GM18907 (cell line): ENCODE measurements at regions not wholly inside any gene's neighbourhood (a gene's known extent, or its start where the extent isn't known, plus 50 kb on each side); places are given as distances from the start of the nearest gene placed in this dataset.

Source experiments
- ATAC-seq: cut with Tn5 transposase; IDR thresholded peaks from one replicate; pipeline ENCODE4 v1.9.1; 2021; ENCODE audit warnings: mild to moderate bottlenecking, moderate library complexity; ENCODE audit not compliant: unreplicated experiment

- ATAC-seq, result no peak
Observed at GRCh38 chr6:146865756-146866379, 267.1 kb downstream of the ADGB start.

GRCh38 chr6:146866731-146867414 is 268.1 kb downstream of the ADGB start:
- ATAC-seq, result no peak

- no peak for ATAC-seq
Observed at GRCh38 chr6:146868671-146869209, 270.0 kb downstream of the ADGB start.

- peak; percentile 92 for ATAC-seq
Observed at GRCh38 chr6:146870760-146871159, 272.0 kb downstream of the ADGB start.

GRCh38 chr6:146871611-146872425 is 273.0 kb downstream of the ADGB start:
- ATAC-seq, result no peak

- no peak for ATAC-seq
Observed at GRCh38 chr6:146872426-146872785, 273.6 kb downstream of the ADGB start.

- ATAC-seq, result no peak
Observed at GRCh38 chr6:146874278-146875018, 275.7 kb downstream of the ADGB start.

GRCh38 chr6:146875927-146876270 is 277.1 kb downstream of the ADGB start:
- ATAC-seq, result no peak

GRCh38 chr6:146876271-146877151 is 277.7 kb downstream of the ADGB start:
- peak; percentile 76 for ATAC-seq

- ATAC-seq, result no peak
Observed at GRCh38 chr6:146878168-146878951, 279.6 kb downstream of the ADGB start.

- no peak for ATAC-seq
Observed at GRCh38 chr6:146878952-146879340, 280.2 kb downstream of the ADGB start.

- no peak for ATAC-seq
Observed at GRCh38 chr6:146879406-146880117, 280.8 kb downstream of the ADGB start.

- ATAC-seq, result no peak
Observed at GRCh38 chr6:146881228-146882181, 282.7 kb downstream of the ADGB start.

GRCh38 chr6:146883640-146884531 is 285.1 kb downstream of the ADGB start:
- no peak for ATAC-seq

GRCh38 chr6:146884728-146885127 is 286.0 kb downstream of the ADGB start:
- ATAC-seq, result peak; percentile 97

GRCh38 chr6:146885708-146886457 is 287.1 kb downstream of the ADGB start:
- no peak for ATAC-seq
